ENCODE measurements at regions not wholly inside any gene's neighbourhood (a gene's known extent, or its start where the extent isn't known, plus 50 kb on each side); places are given as distances from the start of the nearest gene placed in this dataset.

DNA sequence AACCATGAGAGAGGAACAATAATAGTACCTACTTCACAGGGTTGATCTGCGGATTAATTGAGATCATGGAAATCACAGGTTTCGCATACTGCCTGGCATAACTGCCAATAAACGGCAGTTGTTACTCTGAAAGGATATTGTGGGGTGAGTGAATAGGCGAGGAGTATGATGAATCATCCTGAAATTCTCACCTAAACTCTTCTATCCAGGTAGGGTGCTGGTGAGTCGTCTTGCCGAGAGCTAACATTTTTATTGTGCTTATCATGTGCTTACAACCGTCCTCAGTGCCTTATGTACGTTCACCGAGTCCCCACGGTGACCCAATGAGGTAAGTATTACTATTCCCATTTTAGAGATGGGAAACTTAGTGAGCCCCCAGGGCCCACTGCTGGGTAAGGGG lies 52.4 kb upstream of the SRGAP3 start:
- no peak for TF ChIP-seq CTCF (IDR thresholded peaks at IDR 0.05 in 8 of 11, conservative IDR thresholded peaks at IDR 0.05 in 3 of 11)
- no peak for TF ChIP-seq POLR2AphosphoS5 (IDR thresholded peaks at IDR 0.05)
- no peak for TF ChIP-seq POLR2A (IDR thresholded peaks at IDR 0.05)

Measured in spleen (tissue), 7 donors.